HL-60 (cell line): ENCODE measurements at regions not wholly inside any gene's neighbourhood (a gene's known extent, or its start where the extent isn't known, plus 50 kb on each side); places are given as distances from the start of the nearest gene placed in this dataset.

Source experiments
- CTCF ChIP-seq: IDR thresholded peaks from one replicate; pipeline ENCODE4 v1.5.1; 2011; ENCODE audit warnings: low read length, control low read depth, inconsistent platforms; ENCODE audit not compliant: insufficient read depth
- POLR2AphosphoS5 ChIP-seq: IDR thresholded peaks from 2 replicates; pipeline ENCODE4 v1.6.1; 2012; ENCODE audit warnings: low read depth
- SPI1 ChIP-seq: IDR thresholded peaks from 2 replicates; pipeline ENCODE4 v1.6.1; 2012; ENCODE audit warnings: low read depth, mild to moderate bottlenecking, borderline replicate concordance

DNA sequence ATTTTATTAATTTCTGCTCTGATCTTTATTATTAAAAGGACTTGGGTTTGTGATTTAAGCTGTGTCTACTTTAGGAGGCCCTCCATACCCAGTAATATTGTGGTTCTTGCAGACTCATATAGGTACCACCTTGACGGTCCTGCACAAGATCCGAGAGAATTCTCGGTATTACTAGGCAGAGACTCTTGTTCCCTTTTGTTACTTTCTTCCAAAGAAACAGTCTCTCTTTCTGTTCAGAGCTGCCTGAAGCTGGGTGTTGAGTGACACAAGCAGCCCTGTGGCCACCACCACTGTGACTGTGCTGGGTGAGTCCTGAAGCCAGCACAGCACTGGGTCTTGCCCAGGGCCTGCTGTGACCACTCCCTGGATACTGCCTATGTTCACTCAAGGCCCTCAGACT, 666.6 kb downstream of the SEMA5A start:
- TF ChIP-seq CTCF: no peak
- TF ChIP-seq SPI1: no peak
- no peak for TF ChIP-seq POLR2AphosphoS5
